ENCODE measurements at regions not wholly inside any gene's neighbourhood (a gene's known extent, or its start where the extent isn't known, plus 50 kb on each side); places are given as distances from the start of the nearest gene placed in this dataset.

DNA sequence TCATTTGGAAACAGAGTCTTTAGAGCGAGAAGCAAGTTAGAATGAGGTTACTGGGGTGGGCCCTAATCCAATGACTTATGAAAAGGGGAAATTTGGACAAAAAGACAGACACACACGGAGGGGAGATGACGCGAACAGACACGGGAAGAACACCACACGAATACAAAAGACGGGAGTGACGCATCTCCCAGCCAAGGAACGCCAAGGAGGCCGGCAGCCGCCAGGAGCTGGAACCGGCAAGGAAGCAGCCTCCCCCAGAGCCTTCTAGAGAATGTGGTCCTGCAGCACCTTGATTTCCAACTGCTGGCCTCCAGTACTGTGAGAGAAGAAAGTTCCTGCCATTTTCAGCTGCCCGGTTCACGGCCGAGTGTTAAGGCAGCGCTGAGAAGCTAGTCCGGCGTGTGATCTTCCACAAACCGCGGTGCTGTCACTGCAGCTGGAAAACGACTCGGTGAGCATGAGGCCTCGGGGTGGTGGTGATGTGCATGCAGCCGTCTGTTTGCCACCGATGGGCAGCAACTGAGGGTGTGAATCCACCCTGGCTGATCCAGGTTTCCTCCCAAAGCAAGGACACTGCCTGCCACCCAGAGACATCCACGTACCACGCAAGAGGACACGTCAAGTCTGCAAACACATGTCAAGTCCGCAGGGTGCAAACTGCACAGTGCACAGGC, 124.5 kb downstream of the NCOR2 start:
- ATAC-seq: no peak

DNA sequence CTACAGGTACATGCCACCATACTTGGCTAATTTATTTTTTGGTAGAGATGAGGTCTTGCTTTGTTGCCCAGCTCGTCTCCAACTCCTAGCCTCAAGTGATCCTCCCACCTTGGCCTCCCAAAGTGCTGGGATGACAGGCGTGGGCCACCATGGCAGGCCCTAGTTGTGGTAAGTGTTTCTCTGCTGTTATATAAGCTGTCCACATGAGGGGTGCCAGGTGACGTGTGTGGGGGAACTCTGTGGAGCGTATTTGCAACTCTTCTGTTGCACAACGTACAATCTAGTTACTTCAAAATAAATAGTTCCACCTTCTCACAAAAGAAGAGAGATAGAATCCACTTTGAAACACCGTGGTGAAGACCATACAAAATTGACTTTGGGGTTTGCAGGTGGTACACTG, 125.1 kb downstream of the NCOR2 start:
- ATAC-seq: no peak

DNA sequence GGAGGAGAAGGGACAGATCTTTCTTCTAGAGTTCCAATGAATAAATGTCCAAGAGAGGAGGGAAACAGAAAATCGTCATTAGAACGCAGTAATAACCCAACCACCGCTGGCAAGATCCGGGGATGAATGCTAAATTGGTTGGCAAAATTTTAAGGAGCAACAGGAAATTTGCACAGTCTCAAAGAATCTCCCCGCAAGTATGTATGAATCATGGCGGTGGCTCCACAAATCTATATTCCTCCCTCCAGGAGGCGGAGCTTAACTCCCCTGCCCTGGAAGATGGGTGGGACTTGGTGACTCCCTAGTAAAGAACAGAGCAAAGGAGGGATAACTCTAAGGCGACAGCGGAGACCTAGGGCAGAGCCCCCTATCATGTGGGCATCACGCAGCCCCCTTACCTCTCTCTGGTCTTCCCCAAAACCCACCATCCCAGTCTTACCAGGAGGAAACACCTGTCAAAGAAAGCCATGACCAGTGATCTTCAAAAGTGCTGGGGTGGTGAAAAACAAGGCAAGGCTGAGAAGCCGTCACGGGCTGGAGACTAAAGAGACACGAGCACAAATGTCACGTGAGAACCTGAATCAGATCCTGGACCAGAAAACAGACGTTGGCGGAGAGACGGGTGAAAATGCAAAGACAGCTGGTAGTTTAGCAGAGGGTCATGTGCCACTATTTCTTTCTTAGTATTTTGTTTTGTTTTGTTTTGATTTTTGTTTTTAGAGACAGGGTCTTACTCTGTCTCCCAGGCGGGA, 125.8 kb downstream of the NCOR2 start:
- peak; percentile 42 for ATAC-seq

DNA sequence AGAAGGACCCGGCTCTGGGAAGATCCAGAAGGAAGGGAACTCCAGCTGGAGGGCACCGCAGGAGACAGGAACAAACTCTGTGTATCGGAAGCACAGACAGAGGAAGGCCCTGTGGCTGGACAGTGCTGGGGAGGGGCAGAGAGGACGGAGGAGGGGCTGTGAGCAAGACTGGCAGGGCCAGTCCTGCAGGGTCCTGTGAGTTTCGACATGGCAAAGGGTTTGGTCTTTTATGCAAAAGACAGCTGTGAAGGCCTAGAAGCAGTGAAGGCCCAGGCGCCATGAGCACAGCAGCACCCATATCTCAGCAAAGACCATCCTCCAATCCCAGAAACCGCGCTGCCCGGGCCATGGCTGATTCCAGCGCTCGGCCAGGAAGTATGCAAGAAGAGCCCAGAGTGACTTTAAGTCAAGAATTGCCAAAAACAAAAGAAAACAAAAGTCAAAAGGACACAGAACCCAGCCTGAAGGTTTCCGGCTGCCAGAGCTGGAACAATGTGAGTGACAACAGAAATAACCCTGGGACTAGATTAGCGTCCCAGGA, 126.5 kb downstream of the NCOR2 start:
- ATAC-seq: peak; percentile 77

DNA sequence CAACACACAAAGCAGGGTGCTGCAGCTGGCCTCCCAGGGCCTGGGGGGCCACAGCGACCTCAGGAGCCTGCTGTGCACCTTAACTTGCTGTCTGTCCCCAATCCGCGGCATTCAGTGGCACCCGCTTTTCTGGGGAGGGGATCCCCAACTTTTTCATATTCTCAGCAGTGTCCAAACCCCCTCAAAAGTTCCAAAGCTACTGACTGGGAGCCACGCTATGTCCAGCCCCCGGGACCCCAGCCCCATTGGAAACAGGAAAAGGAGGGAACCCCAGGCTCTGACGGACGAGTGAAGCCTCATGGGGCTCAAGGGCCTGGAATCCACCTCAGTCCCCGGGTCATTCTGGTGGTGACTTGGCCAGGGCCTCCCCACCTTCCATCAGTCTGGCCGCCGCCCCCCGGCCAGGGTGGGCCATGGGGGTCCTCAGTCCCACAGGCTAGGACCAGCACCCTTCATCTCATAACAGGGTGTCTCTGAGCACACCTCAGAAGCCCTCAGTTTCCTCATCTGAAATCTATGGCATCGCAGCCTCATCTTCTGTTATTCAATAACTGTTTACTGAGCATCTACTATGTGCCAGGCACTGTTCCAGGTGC, 127.3 kb downstream of the NCOR2 start:
- ATAC-seq: no peak

DNA sequence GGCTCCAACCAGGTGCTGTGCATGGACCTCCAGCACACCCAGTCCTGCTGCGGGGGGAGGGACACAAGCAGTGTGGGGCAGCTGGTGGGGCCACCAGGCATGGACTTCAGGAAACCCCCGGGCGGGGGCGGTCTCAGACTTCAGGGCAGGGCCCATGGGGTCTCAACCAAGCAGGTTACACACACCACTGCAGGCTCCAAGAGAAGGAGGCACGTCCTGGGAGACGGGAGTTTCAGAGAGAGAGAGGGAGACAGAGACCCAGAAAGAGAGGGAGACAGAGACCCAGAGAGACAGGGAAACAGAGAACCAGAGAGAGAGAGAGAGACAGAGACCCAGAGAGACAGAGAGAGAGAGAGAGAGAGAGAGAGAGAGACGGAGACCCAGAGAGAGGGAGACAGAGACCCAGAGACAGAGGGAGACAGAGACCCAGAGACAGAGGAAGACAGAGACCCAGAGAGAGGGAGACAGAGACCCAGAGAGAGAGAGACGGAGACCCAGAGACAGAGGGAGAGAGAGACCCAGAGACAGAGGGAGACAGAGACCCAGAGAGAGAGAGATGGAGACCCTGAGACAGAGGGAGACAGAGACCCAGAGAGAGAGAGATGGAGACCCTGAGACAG, 128.9 kb downstream of the NCOR2 start:
- no peak for ATAC-seq

DNA sequence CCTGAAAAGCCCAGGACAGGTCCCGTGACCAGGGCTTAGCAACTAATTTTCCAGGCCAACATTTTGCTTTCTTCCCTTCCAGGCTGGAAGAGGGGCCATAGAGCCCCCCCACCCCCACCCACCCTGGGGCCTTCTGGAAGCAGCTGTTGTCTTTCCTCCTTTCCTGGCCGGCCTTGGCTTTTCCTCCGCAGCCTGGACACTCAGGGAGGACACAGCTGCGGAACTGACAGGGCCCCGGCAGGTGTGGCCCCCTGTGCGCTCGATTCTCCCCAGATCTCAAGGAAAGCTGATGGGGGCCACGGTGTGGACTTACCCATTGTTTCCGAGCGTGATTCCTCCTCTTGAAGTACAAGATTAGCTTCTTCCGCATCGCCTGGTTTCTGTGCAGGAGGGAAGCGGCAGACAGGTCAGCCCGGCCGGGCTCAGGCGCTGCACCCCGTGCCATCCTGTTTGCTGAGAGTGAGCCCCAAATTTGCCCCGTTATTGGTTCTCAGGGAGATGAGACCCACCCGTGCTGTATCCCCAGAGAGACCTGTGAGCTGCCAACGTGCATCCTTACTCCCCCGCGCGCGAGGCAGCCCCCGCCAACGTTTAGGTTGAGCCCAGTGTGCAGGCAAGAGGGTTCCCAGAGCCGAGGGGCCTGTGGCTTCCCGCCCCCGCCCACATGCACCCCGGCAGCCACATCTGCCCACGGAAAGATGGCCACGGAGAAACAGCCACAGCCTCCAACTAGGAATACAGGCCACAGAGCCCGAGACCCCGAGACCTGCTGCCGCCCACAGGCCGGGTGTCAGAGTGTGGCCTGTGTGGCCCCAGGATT, 129.6 kb downstream of the NCOR2 start:
- no peak for ATAC-seq

DNA sequence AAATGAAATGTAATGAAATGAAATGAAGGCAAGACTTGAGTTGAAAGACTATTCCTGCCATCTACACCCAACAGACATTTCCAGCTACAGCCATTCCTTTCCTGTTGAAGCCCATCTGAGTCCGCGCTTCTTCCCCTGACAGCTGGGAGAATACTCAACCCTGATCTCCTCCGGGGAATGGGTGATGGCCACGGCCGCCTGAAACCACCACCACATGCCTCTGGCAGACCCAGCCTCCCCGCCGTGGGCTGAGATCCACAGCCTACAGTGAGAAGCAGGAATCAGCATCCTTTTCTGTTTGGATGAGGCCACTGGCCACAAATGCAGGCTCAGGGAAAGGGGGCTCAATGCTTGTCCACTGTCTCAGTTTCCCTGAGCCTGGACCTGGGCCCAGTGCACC, 130.3 kb downstream of the NCOR2 start:
- ATAC-seq: no peak

DNA sequence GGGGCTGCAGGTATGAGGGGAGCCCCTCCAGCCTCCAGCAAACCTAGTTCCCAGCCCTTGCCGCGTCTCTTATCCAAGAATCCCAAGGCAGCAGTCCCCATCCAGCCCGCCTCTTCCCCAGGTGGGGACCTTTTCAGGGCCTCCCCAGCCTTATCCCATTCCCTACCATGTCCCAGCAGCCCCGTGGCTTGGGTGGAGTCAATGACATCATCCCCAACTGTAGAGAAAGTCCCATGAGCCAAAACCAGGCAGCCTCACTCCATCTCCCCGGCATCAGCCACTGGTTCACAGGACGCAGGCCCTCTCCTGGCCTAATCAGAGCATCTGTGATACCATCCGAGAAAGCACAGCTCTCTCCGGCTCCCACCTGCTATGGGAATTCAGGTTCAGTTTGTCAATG, 131.0 kb downstream of the NCOR2 start:
- ATAC-seq: no peak

DNA sequence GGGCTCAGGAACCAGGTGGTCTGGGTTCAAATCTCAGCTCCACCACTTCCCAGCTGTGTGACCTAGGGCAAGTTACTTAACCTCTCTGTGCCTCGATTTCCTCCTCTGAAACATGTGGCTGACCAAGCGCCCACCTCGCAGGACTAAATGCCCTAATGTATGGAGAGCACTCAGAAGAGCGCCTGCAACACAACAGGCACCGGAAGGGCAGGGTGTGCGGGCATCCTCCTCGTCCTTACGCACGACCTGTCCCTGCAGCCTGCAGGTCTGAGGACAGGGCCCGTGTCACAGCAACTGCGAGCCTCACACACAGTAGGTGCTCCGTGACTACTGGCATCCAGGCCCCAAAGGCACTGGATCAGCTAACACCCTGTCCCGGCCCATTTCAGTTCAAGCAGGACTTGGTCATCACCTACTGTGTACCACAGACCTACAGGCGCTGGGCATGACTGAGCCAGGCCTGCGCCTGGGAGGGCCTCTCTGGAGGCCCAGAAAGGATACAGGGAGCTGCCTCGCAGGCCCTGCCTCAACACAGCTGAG, 131.5 kb downstream of the NCOR2 start:
- ATAC-seq: no peak

DNA sequence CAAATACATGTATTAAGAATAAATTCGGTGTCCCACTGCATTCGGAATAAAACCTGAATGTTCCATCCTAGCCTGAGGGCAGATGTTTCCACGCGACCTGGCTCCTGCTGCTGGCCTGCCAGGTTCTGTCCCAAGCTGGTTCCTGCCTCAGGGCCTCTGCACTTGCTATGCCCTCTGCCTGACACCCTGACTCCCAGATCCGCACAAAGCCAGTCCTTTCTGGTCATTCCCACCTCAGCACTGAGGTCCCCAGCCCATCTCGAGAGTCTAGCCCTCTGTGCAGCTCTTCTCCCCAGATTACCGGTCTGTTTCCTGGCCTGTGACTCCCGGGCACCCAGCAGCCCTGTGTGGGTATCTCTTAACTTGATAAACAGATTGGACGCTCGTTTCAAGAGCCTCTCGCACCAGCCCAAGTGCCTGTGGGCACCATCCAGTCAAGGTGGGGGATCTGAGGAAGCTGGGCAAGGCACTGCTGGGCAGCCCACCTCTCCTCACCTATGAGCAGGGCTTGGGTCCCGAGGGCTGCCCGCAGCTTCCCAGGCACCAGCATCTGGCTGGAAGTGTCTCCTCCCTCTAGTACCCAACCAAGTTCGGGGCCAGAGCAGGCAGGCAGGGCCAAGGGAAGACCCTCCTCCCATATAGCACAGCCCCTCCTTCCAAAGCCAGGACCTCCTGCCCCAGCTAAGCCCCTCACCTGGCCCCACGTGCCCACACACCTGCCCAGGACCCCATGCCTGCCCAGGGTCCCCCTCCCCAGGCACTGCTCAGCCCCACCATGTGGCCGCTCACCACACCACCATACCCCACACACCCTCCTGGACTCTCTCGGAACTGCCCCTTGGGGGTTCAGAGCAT, 132.2 kb downstream of the NCOR2 start:
- no peak for ATAC-seq

DNA sequence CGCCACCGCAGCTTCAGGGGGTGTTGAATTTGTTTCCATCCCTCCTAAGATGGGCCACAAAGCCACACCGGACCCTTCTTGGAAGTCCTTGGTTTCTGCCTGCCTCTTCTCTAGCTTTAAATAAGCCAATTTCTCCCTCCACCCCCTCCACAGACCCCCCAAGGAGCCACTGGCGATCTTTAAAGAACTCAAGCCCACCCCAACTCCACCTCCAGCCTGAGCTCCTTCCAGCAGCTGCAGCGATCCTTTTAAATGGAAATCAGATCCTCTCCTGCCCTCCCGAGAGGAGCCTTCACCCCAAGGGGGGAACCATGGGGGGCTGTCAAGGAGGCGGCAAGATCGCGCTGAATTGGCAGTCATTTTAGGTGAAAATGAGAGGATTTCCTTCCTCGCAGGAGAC, 133.1 kb downstream of the NCOR2 start:
- no peak for ATAC-seq

DNA sequence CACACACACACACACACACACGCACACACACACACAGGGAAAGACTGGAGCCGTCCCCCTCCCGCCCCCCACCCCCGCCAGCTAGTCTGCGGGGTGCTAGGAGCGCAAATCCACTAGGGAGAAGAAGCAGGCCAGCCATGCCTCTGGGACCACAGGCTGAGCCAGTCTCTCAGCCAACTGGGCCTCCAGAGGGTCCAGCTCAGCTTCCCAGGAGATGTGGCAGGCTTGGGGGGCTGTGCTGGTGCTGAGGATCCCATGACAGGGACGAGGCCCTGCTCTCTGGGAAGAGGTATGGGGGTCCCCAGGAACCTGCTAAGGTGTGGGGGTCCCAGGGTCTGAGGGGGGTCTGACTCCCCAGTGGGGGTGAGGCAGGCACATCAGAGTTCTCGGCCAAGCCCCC, 133.5 kb downstream of the NCOR2 start:
- no peak for ATAC-seq

DNA sequence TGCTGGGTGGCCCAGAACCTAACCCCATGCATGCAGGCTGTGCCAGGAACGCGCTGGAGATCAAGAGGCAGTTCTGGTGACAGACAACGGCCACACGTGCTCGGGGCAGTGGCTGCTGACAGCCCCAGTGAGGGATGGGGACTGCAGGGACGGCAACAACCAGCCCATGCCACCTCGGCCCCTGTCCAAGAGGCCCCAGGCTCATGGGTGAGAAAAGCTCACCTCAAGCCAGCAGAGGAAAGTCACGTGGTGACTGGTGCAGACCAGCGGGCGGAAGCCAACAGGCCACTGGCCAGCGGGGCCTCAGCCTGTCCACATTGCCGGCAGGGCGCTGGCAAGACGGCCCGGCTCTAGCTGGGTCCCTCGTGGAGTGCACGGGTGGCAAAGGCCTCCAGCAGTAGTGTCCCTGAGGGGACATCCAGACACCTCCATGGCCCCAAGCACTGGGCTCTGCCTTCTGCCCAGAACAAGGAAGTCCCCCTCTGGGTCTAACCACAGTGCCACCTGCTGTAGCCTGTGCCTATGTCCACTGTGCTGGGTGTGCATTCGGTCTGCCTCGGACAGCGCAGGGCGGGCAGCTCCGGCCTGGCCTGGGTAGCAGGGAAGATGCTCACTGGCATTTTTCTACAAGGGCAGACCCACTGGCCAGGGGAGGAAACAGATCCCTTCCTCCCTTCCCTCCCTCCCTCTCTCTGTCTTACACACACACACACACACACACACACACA, 134.1 kb downstream of the NCOR2 start:
- ATAC-seq: peak; percentile 9

DNA sequence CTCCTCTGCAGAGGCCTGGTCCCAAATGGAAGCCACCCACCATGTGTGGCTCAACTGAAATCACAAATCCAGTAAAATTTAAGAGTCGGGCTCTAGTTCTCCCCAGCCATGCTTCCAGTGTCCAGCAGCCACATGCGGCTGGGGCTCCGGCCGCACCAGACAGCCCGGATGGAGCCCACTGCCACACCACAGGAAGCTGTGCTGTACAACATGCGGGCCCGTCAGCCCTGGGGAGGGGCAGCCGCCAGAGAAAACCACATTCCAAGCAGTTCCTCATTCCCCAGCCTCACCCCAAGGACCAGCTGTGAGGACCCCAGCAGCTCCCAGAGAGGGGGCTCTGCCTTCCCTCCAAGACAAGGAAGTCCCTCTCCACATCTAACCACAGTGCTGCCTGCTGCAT, 135.0 kb downstream of the NCOR2 start:
- ATAC-seq: no peak

DNA sequence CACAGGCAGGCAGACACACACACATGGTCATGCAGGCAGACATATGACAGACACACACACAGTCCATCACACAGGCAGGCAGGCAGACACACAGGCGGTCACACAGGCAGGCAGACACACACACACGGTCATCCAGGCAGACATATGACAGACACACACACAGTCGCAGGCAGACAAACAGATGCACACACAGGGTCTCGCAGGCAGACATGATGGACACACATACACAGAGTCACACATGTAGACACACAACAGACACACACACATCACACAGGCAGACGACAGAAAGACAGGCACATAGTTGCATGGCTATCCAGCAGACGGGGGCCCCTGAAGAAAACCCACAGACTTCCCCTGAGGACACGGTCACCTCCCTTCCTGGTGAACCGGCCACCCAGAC, 135.4 kb downstream of the NCOR2 start:
- ATAC-seq: no peak

DNA sequence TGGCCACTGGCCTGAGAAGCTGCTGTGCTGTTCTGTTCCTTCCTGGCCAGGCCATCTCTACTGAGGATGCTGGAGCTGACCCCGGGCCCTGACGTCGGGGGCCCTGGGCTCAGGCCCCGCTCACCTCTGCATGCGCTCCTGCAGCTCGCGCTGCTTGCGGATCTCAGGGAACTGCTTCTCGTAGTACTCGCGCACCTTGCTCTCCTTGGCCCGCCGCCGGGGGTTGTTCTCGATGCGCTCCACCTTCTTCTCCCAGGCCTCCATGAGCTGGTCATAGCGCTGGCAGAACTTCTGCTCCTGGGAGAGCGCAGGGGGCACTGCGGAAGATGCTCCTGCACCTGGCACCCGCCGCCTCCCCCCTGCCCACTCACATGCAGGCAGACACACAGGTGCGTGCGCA, 135.6 kb downstream of the RFLNA start:
- no peak for ATAC-seq

DNA sequence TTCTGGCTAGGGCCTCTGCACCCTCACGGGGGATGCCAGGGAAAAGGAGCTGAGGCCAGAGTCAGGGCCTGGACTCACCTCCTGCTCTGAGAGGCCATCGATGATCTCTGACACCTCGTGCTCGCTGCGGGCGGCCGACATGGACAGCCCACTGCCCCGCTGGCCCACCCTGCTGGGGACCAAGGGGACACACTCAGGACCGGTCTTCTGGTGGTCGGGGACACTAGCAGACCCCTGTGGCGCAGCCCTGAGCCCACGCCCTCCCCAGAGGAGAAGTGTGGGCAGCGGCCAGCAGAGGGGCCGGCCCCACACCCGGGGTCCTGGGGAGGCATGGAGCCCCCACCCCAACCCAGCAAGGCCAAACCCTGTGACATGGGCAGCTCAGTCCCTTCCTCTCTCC, 134.6 kb downstream of the RFLNA start:
- ATAC-seq: no peak

DNA sequence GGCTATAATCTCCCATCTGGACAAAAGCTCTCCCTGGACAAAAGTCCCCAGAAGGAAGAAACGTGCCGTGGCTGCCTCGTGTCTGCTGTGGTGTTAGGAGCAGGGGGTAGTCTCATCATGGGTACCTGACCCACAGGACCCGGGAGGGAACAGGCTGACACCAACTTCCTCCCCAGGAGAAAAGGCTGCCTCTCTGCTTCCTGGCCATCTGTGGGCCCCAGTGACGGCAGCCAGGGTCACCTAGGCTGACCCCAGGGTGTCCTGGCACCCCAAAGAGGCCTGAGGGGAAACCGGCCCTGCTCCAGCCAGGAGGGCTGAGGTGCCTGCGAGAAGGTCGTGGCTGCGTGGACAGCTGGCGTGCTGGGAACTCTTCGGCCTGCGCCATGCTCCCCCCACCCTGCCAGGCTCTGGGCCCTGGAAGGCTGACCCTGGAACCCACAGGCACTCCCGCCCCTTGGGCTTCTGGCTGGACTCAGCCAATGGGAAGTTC, 133.9 kb downstream of the RFLNA start:
- ATAC-seq: no peak

DNA sequence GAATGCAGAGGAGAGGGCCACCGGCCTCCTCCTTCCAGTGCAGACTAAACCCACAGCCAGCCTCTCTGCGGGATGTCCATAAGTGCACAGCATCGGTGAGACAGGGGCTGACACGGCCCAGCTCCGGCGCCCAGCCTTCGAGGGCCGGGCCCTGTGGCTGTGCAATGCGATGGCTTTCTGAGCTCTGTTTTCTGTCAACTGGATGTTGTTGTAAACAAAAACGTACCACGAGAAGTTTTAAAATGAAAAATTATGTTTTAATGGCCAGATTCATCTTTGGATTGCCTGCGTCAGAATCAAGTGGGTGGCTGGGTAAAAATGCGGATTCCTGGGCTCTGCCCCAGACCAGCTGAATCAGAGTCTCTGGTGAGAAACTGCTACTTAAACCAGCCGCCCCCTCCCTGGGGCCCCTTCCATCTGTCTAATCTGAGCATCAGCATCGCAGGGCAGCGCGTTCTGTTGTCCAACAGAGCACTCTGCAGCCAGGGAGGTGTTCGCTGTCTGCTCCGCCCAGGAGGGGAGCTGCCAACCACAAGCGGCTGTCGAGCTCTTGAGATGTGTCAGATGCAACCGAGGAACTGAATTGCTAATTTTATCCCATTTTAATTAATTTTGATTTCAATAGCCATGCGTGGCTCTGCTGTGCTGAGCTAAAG, 133.4 kb downstream of the RFLNA start:
- ATAC-seq: no peak

Data from esophagus mucosa (tissue), 1 donor.